Neural cell (in vitro differentiated cells): ENCODE measurements at regions not wholly inside any gene's neighbourhood (a gene's known extent, or its start where the extent isn't known, plus 50 kb on each side); places are given as distances from the start of the nearest gene placed in this dataset.

ENCODE experiments used
- H2AFZ ChIP-seq: fragments of 200-600, 300-800 bp; sonication (generic), shearing (Covaris generic); 2 replicates; pipeline ENCODE4 v1.6.0; 2014; ENCODE audit warnings: low read depth, mild to moderate bottlenecking, antibody characterized with exemption, low read length, moderate library complexity
- H3F3A ChIP-seq: fragments of 200-600 bp; shearing (Covaris generic); 2 replicates; pipeline ENCODE4 v1.6.1; 2016; ENCODE audit warnings: mild to moderate bottlenecking, moderate library complexity, mixed read lengths, antibody characterized with exemption, low read length; ENCODE audit not compliant: insufficient read depth, poor library complexity, severe bottlenecking
- H3K27ac ChIP-seq: fragments of 200-600, 300-800 bp; sonication (generic), shearing (Covaris generic); 2 replicates; pipeline ENCODE4 v1.5.1; 2014; ENCODE audit warnings: mild to moderate bottlenecking, low read length, moderate library complexity
- H3K27me3 ChIP-seq: fragments of 300-800, 200-600 bp; sonication (generic), shearing (Covaris generic); 2 replicates; pipeline ENCODE4 v1.6.0; 2014; ENCODE audit warnings: mild to moderate bottlenecking, low read depth, low read length, moderate library complexity; ENCODE audit not compliant: insufficient read depth
- H3K36me3 ChIP-seq: fragments of 300-800, 200-600 bp; sonication (generic), shearing (Covaris generic); 2 replicates; pipeline ENCODE4 v1.5.1; 2014; ENCODE audit warnings: mild to moderate bottlenecking, antibody characterized with exemption, low read length, moderate library complexity; ENCODE audit not compliant: insufficient read depth
- H3K4me2 ChIP-seq: fragments of 300-800, 200-600 bp; sonication (generic), shearing (Covaris generic); 2 replicates; pipeline ENCODE4 v1.6.0; 2014; ENCODE audit warnings: mild to moderate bottlenecking, low read length
- H3K4me3 ChIP-seq: fragments of 300-800, 200-600 bp; sonication (generic), shearing (Covaris generic); 2 replicates; pipeline ENCODE4 v1.5.1; 2014; ENCODE audit warnings: mild to moderate bottlenecking, low read length, moderate library complexity
- H3K79me2 ChIP-seq: fragments of 200-600 bp; shearing (Covaris generic); replicated peaks from 2 replicates; pipeline ENCODE4 v1.6.0; 2014; ENCODE audit warnings: mild to moderate bottlenecking, low read length, moderate library complexity; ENCODE audit not compliant: insufficient read depth
- H3K9ac ChIP-seq: fragments of 300-800, 200-600 bp; sonication (generic), shearing (Covaris generic); 2 replicates; pipeline ENCODE4 v1.6.1; 2016; ENCODE audit warnings: mild to moderate bottlenecking, low read length, mixed read lengths
- H3K9me2 ChIP-seq: fragments of 200-600 bp; shearing (Covaris generic); 2 replicates; pipeline ENCODE4 v1.6.1; 2016; ENCODE audit warnings: mild to moderate bottlenecking, low read length, mixed read lengths; ENCODE audit not compliant: insufficient read depth
- H3K9me3 ChIP-seq: fragments of 200-600, 300-800 bp; sonication (generic), shearing (Covaris generic); 2 replicates; pipeline ENCODE4 v1.6.1; 2016; ENCODE audit warnings: mild to moderate bottlenecking, mixed run types, low read length, moderate library complexity, mixed read lengths
- H4K20me1 ChIP-seq: fragments of 200-600 bp; shearing (Covaris generic); 2 replicates; pipeline ENCODE4 v1.6.1; 2016; ENCODE audit warnings: mild to moderate bottlenecking, mixed run types; ENCODE audit not compliant: insufficient read depth
- EP300 ChIP-seq: fragments of 450-650 bp; conservative IDR thresholded peaks from 2 replicates; pipeline ENCODE4 v1.6.1; 2014; ENCODE audit warnings: antibody characterized with exemption, mild to moderate bottlenecking, moderate library complexity; ENCODE audit not compliant: poor library complexity, severe bottlenecking
- EZH2 ChIP-seq: fragments of 200-600, 300-800 bp; shearing (Covaris generic), sonication (generic); IDR thresholded peaks from 2 replicates; pipeline ENCODE4 v1.6.1; 2014; ENCODE audit warnings: antibody characterized with exemption, low read length, borderline replicate concordance, mild to moderate bottlenecking; ENCODE audit not compliant: insufficient read depth, poor library complexity, severe bottlenecking
- MXI1 ChIP-seq: fragments of 450-650 bp; conservative IDR thresholded peaks from 2 replicates; pipeline ENCODE4 v1.6.1; 2014; ENCODE audit warnings: antibody characterized with exemption, mild to moderate bottlenecking; ENCODE audit not compliant: poor library complexity, severe bottlenecking
- POLR2AphosphoS5 ChIP-seq: IDR thresholded peaks from 2 replicates; pipeline ENCODE4 v1.6.1; 2012
- RAD21 ChIP-seq: fragments of 450-650 bp; conservative IDR thresholded peaks from 2 replicates; pipeline ENCODE4 v1.6.1; 2014; ENCODE audit warnings: antibody characterized with exemption, mild to moderate bottlenecking, moderate library complexity
- SMC3 ChIP-seq: fragments of 450-650 bp; conservative IDR thresholded peaks from 2 replicates; pipeline ENCODE4 v1.6.1; 2014; ENCODE audit warnings: antibody characterized with exemption, mild to moderate bottlenecking, moderate library complexity; ENCODE audit not compliant: poor library complexity
- TAF1 ChIP-seq: IDR thresholded peaks from 2 replicates; pipeline ENCODE4 v1.6.1; 2012; ENCODE audit warnings: low read depth
- TF ChIP-seq, protein P1 (sequence below): fragments of 450-650 bp; IDR thresholded peaks from 2 replicates; pipeline ENCODE4 v1.5.1; 2014; ENCODE audit warnings: antibody characterized with exemption, mild to moderate bottlenecking, moderate library complexity; ENCODE audit not compliant: poor library complexity, severe bottlenecking
- TF ChIP-seq, protein P2 (sequence below): IDR thresholded peaks from 2 replicates; pipeline ENCODE4 v1.6.1; 2012; ENCODE audit warnings: borderline replicate concordance

DNA sequence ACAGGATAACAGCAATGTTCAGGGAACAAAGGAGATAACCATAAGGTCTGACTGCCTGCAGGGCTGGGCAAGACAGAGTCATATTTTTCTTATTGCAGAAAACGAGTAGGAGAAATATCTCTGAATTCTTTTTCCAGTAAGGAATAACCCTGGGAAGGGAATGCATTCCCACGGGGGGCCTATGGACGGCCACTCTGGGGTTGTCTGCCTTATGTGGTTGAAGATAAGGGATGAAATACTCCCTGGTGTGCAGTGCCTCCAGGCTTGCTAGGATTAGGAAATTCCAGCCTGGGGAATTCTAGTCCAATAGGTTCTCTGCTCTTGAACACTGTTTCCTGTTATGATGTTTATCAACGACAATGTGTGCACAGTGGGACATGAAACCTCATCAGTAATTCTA, 185.3 kb upstream of the HSFY2 start:
- TF ChIP-seq EZH2 = no peak
- TF ChIP-seq SMC3 = no peak
- TF ChIP-seq, protein P1, sequence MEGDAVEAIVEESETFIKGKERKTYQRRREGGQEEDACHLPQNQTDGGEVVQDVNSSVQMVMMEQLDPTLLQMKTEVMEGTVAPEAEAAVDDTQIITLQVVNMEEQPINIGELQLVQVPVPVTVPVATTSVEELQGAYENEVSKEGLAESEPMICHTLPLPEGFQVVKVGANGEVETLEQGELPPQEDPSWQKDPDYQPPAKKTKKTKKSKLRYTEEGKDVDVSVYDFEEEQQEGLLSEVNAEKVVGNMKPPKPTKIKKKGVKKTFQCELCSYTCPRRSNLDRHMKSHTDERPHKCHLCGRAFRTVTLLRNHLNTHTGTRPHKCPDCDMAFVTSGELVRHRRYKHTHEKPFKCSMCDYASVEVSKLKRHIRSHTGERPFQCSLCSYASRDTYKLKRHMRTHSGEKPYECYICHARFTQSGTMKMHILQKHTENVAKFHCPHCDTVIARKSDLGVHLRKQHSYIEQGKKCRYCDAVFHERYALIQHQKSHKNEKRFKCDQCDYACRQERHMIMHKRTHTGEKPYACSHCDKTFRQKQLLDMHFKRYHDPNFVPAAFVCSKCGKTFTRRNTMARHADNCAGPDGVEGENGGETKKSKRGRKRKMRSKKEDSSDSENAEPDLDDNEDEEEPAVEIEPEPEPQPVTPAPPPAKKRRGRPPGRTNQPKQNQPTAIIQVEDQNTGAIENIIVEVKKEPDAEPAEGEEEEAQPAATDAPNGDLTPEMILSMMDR = no peak
- TF ChIP-seq MXI1 = no peak
- no peak for TF ChIP-seq RAD21
- TF ChIP-seq TAF1 = no peak
- TF ChIP-seq, protein P2, sequence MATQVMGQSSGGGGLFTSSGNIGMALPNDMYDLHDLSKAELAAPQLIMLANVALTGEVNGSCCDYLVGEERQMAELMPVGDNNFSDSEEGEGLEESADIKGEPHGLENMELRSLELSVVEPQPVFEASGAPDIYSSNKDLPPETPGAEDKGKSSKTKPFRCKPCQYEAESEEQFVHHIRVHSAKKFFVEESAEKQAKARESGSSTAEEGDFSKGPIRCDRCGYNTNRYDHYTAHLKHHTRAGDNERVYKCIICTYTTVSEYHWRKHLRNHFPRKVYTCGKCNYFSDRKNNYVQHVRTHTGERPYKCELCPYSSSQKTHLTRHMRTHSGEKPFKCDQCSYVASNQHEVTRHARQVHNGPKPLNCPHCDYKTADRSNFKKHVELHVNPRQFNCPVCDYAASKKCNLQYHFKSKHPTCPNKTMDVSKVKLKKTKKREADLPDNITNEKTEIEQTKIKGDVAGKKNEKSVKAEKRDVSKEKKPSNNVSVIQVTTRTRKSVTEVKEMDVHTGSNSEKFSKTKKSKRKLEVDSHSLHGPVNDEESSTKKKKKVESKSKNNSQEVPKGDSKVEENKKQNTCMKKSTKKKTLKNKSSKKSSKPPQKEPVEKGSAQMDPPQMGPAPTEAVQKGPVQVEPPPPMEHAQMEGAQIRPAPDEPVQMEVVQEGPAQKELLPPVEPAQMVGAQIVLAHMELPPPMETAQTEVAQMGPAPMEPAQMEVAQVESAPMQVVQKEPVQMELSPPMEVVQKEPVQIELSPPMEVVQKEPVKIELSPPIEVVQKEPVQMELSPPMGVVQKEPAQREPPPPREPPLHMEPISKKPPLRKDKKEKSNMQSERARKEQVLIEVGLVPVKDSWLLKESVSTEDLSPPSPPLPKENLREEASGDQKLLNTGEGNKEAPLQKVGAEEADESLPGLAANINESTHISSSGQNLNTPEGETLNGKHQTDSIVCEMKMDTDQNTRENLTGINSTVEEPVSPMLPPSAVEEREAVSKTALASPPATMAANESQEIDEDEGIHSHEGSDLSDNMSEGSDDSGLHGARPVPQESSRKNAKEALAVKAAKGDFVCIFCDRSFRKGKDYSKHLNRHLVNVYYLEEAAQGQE = no peak
- no peak for TF ChIP-seq EP300
- no peak for TF ChIP-seq POLR2AphosphoS5
- no peaks in the 10 kb centered on the region for H3F3A ChIP-seq
- H3K9me2 ChIP-seq = no peaks in the 10 kb centered on the region
- no peaks in the 10 kb centered on the region for H4K20me1 ChIP-seq
- H3K36me3 ChIP-seq = no peaks in the 10 kb centered on the region
- H2AFZ ChIP-seq = no peak overlapping the region
- H3K9ac ChIP-seq = no peak overlapping the region
- H3K27me3 ChIP-seq = no peaks in the 10 kb centered on the region
- H3K27ac ChIP-seq = no peak overlapping the region
- no peak overlapping the region for H3K4me3 ChIP-seq
- no peaks in the 10 kb centered on the region for H3K79me2 ChIP-seq
- H3K9me3 ChIP-seq = no peaks in the 10 kb centered on the region
- no peak overlapping the region for H3K4me2 ChIP-seq

DNA sequence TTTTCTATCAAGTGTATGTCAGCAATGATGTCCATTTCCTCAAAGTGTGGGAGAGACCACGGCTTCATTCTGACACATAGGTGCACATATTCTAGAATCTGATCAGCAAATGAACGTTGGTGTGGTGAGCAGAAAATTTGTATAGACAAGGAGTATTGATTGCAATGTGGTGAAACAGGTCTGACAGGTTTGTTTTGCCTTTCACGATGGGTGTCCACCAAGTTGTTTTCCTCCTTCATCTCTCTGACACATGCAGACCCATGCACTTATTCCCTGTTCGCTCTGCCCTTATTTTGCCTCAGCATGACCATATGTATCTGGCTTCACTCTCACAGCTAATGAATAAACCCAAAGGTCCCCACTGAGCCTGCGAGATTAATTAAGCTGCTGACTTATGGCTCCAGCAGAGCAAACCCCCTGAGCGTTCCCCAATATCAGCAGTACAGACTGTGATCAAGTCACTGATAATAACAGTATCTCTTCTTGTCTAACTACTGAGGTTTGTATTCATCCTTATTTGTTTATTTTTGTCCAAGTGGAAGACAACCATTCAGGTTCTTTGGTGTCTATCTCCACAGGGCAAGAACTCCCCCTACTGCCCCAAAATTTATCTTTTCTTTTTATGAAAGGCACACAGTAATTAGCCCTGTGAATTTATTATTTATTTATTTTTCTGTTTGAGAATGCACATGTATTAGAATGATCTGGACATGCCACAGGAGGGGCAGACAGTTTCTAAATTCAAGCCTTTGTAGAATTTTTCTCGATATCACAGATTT, 178.3 kb upstream of the HSFY2 start:
- Histone ChIP-seq H4K20me1 (no peaks in the 10 kb centered on the region), H3K79me2 (no peaks in the 10 kb centered on the region), H3K4me2 (no peak overlapping the region), H2AFZ (no peak overlapping the region), H3K9me3 (no peaks in the 10 kb centered on the region), H3F3A (no peaks in the 10 kb centered on the region), H3K4me3 (no peak overlapping the region), H3K36me3 (no peaks in the 10 kb centered on the region), H3K27ac (no peak overlapping the region), H3K9me2 (no peaks in the 10 kb centered on the region), H3K27me3 (no peaks in the 10 kb centered on the region), H3K9ac (no peak overlapping the region)
- TF ChIP-seq, protein P1 = no peak
- TF ChIP-seq SMC3 = no peak
- no peak for TF ChIP-seq EZH2
- TF ChIP-seq EP300 = no peak
- TF ChIP-seq MXI1 = no peak
